K562 (cell line): ENCODE measurements at regions not wholly inside any gene's neighbourhood (a gene's known extent, or its start where the extent isn't known, plus 50 kb on each side); places are given as distances from the start of the nearest gene placed in this dataset.

ENCODE experiments used
- CEBPG ChIP-seq, 3 experiments: fragments of 200-800 bp in 1 of 3; sonication (Bioruptor generic) in 1 of 3; sonication (generic) in 1 of 3; formaldehyde crosslinking in 1 of 3; IDR thresholded peaks in 2 of 3; conservative IDR thresholded peaks in 1 of 3; 2 replicates each; pipeline versions ENCODE4 v1.6.1 to v1.8.0; 2016 to 2022; ENCODE audit warnings: missing compliant biosample characterization in 2 of 3, missing genetic modification characterization in 2 of 3, mild to moderate bottlenecking in 1 of 3, missing genetic modification reagents in 1 of 3
- EZH2 ChIP-seq: IDR thresholded peaks from 2 replicates; pipeline ENCODE4 v1.6.1; 2012; ENCODE audit warnings: low read depth, mild to moderate bottlenecking, inconsistent platforms, low read length, borderline replicate concordance
- FOXM1 ChIP-seq, 2 experiments: fragments of 450-650 bp in 1 of 2; sonication (generic) in 1 of 2; formaldehyde crosslinking in 1 of 2; IDR thresholded peaks; 2 replicates each; pipeline versions ENCODE4 v1.6.1 to v1.9.0; 2017 to 2022; ENCODE audit warnings: low read depth in 2 of 2, mild to moderate bottlenecking in 2 of 2, missing genetic modification reagents in 1 of 2, moderate library complexity in 1 of 2
- MTA2 ChIP-seq: fragments of 450-650 bp; IDR thresholded peaks from 2 replicates; pipeline ENCODE4 v1.6.1; 2016; ENCODE audit warnings: low read depth
- POLR2A ChIP-seq: fragments of 450-650 bp; conservative IDR thresholded peaks from 2 replicates; pipeline ENCODE4 v1.6.1; 2016
- TAF1 ChIP-seq: IDR thresholded peaks from 2 replicates; pipeline ENCODE4 v1.6.1; 2011; ENCODE audit warnings: mild to moderate bottlenecking, low read length, moderate library complexity; ENCODE audit not compliant: insufficient read depth, control insufficient read depth, severe bottlenecking; ENCODE audit errors: extremely low read depth
- TAF9B ChIP-seq: fragments of 450-650 bp; IDR thresholded peaks from 2 replicates; pipeline ENCODE4 v1.6.1; 2018; ENCODE audit warnings: mild to moderate bottlenecking; ENCODE audit not compliant: partially characterized antibody
- TCF7 ChIP-seq: sonication (generic); IDR thresholded peaks from 2 replicates; pipeline ENCODE4 v1.6.1; 2016; ENCODE audit warnings: antibody characterized with exemption, borderline replicate concordance
- VEZF1 ChIP-seq: fragments of 200-800 bp; sonication (Bioruptor generic); IDR thresholded peaks from 2 replicates; pipeline ENCODE4 v1.6.1; 2017; ENCODE audit warnings: missing genetic modification characterization, missing compliant biosample characterization
- ZBED1 ChIP-seq: IDR thresholded peaks from 2 replicates; pipeline ENCODE4 v1.6.1; 2014
- ZBTB26 ChIP-seq: fragments of 450-650 bp; formaldehyde crosslinking; IDR thresholded peaks from 2 replicates; pipeline ENCODE4 v1.4.0; 2022; ENCODE audit warnings: missing genetic modification characterization
- ZKSCAN1 ChIP-seq: fragments of 150-350 bp; IDR thresholded peaks from 2 replicates; pipeline ENCODE4 v1.6.1; 2016; ENCODE audit warnings: low read depth, low read length
- TF ChIP-seq, protein P1 (sequence below): fragments of 150-350 bp; IDR thresholded peaks from 2 replicates; pipeline ENCODE4 v1.6.1; 2014; ENCODE audit warnings: low read depth, mild to moderate bottlenecking, low read length, borderline replicate concordance
- TF ChIP-seq, protein P2 (sequence below), 3 experiments: IDR thresholded peaks in 2 of 3; conservative IDR thresholded peaks in 1 of 3; 2 replicates each; pipeline ENCODE4 v1.5.1; 2011 to 2012; ENCODE audit warnings: low read length in 3 of 3, mild to moderate bottlenecking in 3 of 3, control low read depth in 2 of 3, improper control_type of control experiment in 1 of 3, inconsistent platforms in 1 of 3, low read depth in 1 of 3, mixed read lengths in 1 of 3, moderate library complexity in 1 of 3; ENCODE audit not compliant: insufficient read depth in 2 of 3

DNA sequence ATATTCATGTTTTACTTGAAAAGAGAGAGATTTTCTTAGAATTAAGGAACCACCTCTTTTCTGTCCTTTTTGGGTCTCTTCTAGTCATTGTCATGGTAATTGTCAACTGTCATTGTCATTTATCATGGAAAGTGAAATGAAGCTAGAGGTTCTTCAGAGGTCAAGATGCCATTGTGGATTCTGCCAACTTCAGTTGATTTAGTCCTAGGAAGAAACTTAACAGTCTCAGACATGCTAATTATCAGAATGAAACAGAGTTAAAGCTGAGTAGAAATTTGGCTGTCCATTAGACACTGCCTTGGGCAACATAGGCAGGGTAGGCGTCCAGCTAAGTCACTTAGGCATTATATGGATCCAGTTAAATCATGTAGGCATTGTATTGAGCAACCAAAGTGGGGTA lies 796.1 kb upstream of the ADGRL3 start:
- TF ChIP-seq TCF7 (no peak), MTA2 (no peak), ZBED1 (no peak), POLR2A (no peak), FOXM1 (IDR thresholded peaks at IDR 0.05; ENCODE audit: low read depth) (no peak), FOXM1 (CRISPR knock-in tag; IDR thresholded peaks at IDR 0.05; ENCODE audit: low read depth) (no peak), ZKSCAN1 (no peak), VEZF1 (CRISPR knock-in tag) (no peak), TAF1 (no peak), CEBPG (CRISPR knock-in tag; IDR thresholded peaks at IDR 0.05) (no peak), CEBPG (tag; conservative IDR thresholded peaks at IDR 0.05 in 1 of 2, IDR thresholded peaks at IDR 0.05 in 1 of 2) (no peak), EZH2 (no peak), TAF9B (no peak), ZBTB26 (CRISPR knock-in tag) (no peak)
- TF ChIP-seq, protein P1, sequence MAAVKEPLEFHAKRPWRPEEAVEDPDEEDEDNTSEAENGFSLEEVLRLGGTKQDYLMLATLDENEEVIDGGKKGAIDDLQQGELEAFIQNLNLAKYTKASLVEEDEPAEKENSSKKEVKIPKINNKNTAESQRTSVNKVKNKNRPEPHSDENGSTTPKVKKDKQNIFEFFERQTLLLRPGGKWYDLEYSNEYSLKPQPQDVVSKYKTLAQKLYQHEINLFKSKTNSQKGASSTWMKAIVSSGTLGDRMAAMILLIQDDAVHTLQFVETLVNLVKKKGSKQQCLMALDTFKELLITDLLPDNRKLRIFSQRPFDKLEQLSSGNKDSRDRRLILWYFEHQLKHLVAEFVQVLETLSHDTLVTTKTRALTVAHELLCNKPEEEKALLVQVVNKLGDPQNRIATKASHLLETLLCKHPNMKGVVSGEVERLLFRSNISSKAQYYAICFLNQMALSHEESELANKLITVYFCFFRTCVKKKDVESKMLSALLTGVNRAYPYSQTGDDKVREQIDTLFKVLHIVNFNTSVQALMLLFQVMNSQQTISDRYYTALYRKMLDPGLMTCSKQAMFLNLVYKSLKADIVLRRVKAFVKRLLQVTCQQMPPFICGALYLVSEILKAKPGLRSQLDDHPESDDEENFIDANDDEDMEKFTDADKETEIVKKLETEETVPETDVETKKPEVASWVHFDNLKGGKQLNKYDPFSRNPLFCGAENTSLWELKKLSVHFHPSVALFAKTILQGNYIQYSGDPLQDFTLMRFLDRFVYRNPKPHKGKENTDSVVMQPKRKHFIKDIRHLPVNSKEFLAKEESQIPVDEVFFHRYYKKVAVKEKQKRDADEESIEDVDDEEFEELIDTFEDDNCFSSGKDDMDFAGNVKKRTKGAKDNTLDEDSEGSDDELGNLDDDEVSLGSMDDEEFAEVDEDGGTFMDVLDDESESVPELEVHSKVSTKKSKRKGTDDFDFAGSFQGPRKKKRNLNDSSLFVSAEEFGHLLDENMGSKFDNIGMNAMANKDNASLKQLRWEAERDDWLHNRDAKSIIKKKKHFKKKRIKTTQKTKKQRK: no peak
- TF ChIP-seq, protein P2, sequence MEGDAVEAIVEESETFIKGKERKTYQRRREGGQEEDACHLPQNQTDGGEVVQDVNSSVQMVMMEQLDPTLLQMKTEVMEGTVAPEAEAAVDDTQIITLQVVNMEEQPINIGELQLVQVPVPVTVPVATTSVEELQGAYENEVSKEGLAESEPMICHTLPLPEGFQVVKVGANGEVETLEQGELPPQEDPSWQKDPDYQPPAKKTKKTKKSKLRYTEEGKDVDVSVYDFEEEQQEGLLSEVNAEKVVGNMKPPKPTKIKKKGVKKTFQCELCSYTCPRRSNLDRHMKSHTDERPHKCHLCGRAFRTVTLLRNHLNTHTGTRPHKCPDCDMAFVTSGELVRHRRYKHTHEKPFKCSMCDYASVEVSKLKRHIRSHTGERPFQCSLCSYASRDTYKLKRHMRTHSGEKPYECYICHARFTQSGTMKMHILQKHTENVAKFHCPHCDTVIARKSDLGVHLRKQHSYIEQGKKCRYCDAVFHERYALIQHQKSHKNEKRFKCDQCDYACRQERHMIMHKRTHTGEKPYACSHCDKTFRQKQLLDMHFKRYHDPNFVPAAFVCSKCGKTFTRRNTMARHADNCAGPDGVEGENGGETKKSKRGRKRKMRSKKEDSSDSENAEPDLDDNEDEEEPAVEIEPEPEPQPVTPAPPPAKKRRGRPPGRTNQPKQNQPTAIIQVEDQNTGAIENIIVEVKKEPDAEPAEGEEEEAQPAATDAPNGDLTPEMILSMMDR (IDR thresholded peaks at IDR 0.05 in 2 of 3, conservative IDR thresholded peaks at IDR 0.05 in 1 of 3; ENCODE audit: insufficient read depth in 2 of 3, low read depth in 1 of 3, low read length in 3 of 3): no peak
